Tibial artery (tissue), 4 donors: ENCODE measurements at regions not wholly inside any gene's neighbourhood (a gene's known extent, or its start where the extent isn't known, plus 50 kb on each side); places are given as distances from the start of the nearest gene placed in this dataset.

Experiments
- DNase-seq, 2 donors: peaks; one replicate each; pipeline ENCODE4 v3.0.0-alpha.2; 2019
- H3K27ac ChIP-seq, 2 donors: fragments of 200-600 bp; sonication (generic) in 1 of 2; 1 replicate in 1 of 2; 2 replicates in 1 of 2; pipeline ENCODE4 v1.5.1; 2018 to 2019; ENCODE audit warnings: mild to moderate bottlenecking in 1 of 2
- H3K27me3 ChIP-seq, 2 donors: fragments of 200-600 bp; sonication (generic) in 1 of 2; one replicate each; pipeline versions ENCODE4 v1.5.1 to v1.6.0; 2016 to 2019
- H3K36me3 ChIP-seq, 3 donors: fragments of 200-600 bp; sonication (generic) in 2 of 3; one replicate each; pipeline ENCODE4 v1.5.1; 2016 to 2019; ENCODE audit warnings: mild to moderate bottlenecking in 2 of 3
- H3K4me1 ChIP-seq, 4 donors: fragments of 200-600 bp; sonication (generic) in 2 of 4; 1 replicate in 3 of 4; 2 replicates in 1 of 4; pipeline ENCODE4 v1.5.1; 2016 to 2019
- H3K4me3 ChIP-seq, 2 donors: fragments of 200-600 bp; sonication (generic) in 1 of 2; 1 replicate in 1 of 2; 2 replicates in 1 of 2; pipeline ENCODE4 v1.5.1; 2018 to 2019; ENCODE audit warnings: mild to moderate bottlenecking in 2 of 2
- H3K9me3 ChIP-seq, 3 donors: fragments of 200-600 bp; sonication (generic) in 1 of 3; one replicate each; pipeline ENCODE4 v1.5.1; 2016 to 2019
- CTCF ChIP-seq, 2 experiments: fragments of 200-600 bp in 1 of 2; fragments of 450-650 bp in 1 of 2; IDR thresholded peaks; one replicate each; pipeline ENCODE4 v1.5.1; 2017 to 2019; ENCODE audit warnings: antibody characterized with exemption in 2 of 2, mild to moderate bottlenecking in 1 of 2, moderate library complexity in 1 of 2
- intact Hi-C: fragments of 100-400 bp; cut with DNase I; formaldehyde crosslinking; loops from one replicate; pipeline ENCODE4 v1.15.0; 2023; ENCODE audit warnings: low total_unique reads

GRCh38 chr9:88816141-88816540, 175.1 kb upstream of the S1PR3 start:
- Histone ChIP-seq H3K4me3 (no peak overlapping the region), H3K9me3 (no peaks in the 10 kb centered on the region), H3K27ac (no peak overlapping the region), H3K36me3 (no peaks in the 10 kb centered on the region), H3K4me1 (peaks cover 0 to 41% (median 29%) of the 10 kb centered on the region in 4 donors), H3K27me3 (no peaks in the 10 kb centered on the region)
- no peak for DNase-seq
- no peak for TF ChIP-seq CTCF (IDR thresholded peaks at IDR 0.05)
- intact Hi-C loops = loop anchor here (10.0 kb wide), 1 partner anchor 179 kb away; the partner anchor contains the start of gene S1PR3

- no peaks in the 10 kb centered on the region for H3K36me3 ChIP-seq
- no peak for TF ChIP-seq CTCF (IDR thresholded peaks at IDR 0.05)
- H3K4me3 ChIP-seq = no peak overlapping the region
- H3K9me3 ChIP-seq = no peaks in the 10 kb centered on the region
- no peak for DNase-seq
- intact Hi-C loops = loop anchor here (10.0 kb wide), 1 partner anchor 178 kb away; the partner anchor contains the start of gene S1PR3
- no peaks in the 10 kb centered on the region for H3K27me3 ChIP-seq
- H3K27ac ChIP-seq = no peak overlapping the region
- H3K4me1 ChIP-seq = peaks cover 0 to 41% (median 29%) of the 10 kb centered on the region in 4 donors
These were observed 174.7 kb upstream of the S1PR3 start for GRCh38 chr9:88816591-88816990.

GRCh38 chr9:88817628-88818027, 173.6 kb upstream of the S1PR3 start:
- Histone ChIP-seq H3K27me3 (no peaks in the 10 kb centered on the region), H3K27ac (no peak overlapping the region), H3K4me1 (peaks cover 0 to 36% (median 27%) of the 10 kb centered on the region in 4 donors), H3K36me3 (no peaks in the 10 kb centered on the region), H3K9me3 (no peaks in the 10 kb centered on the region), H3K4me3 (no peak overlapping the region)
- TF ChIP-seq CTCF (IDR thresholded peaks at IDR 0.05) = no peak
- intact Hi-C loops = loop anchor here (10.0 kb wide), 1 partner anchor 177 kb away; the partner anchor contains the start of gene S1PR3
- no peak for DNase-seq

- H3K27ac ChIP-seq = no peak overlapping the region
- H3K27me3 ChIP-seq = no peaks in the 10 kb centered on the region
- TF ChIP-seq CTCF (IDR thresholded peaks at IDR 0.05) = no peak
- H3K4me3 ChIP-seq = no peak overlapping the region
- H3K4me1 ChIP-seq = peaks cover 0 to 26% (median 19%) of the 10 kb centered on the region in 4 donors
- H3K9me3 ChIP-seq = no peaks in the 10 kb centered on the region
- no peaks in the 10 kb centered on the region for H3K36me3 ChIP-seq
- DNase-seq = no peak
- intact Hi-C loops = loop anchor here (10.0 kb wide), 1 partner anchor 176 kb away; the partner anchor contains the start of gene S1PR3
These were observed 172.6 kb upstream of the S1PR3 start for GRCh38 chr9:88818495-88819201.

GRCh38 chr9:88819476-88819875, 171.8 kb upstream of the S1PR3 start:
- no peak overlapping the region for H3K4me3 ChIP-seq
- intact Hi-C loops = loop anchor here (10.0 kb wide), 1 partner anchor 175 kb away; the partner anchor contains the start of gene S1PR3
- peaks cover 0 to 18% (median 12%) of the 10 kb centered on the region in 4 donors for H3K4me1 ChIP-seq
- no peaks in the 10 kb centered on the region for H3K27me3 ChIP-seq
- H3K9me3 ChIP-seq = no peaks in the 10 kb centered on the region
- no peak for TF ChIP-seq CTCF (IDR thresholded peaks at IDR 0.05)
- DNase-seq = no peak
- H3K27ac ChIP-seq = no peak overlapping the region
- no peaks in the 10 kb centered on the region for H3K36me3 ChIP-seq
